ENCODE measurements at regions not wholly inside any gene's neighbourhood (a gene's known extent, or its start where the extent isn't known, plus 50 kb on each side); places are given as distances from the start of the nearest gene placed in this dataset.

GRCh38 chr9:84592918-84593317 is 76.6 kb upstream of the NTRK2 start:
- no peak for DNase-seq

GRCh38 chr9:84593352-84593751 is 76.2 kb upstream of the NTRK2 start:
- DNase-seq, result no peak

GRCh38 chr9:84597131-84597530 is 72.4 kb upstream of the NTRK2 start:
- DNase-seq, result no peak

GRCh38 chr9:84598921-84599636 is 70.5 kb upstream of the NTRK2 start:
- DNase-seq, result no peak

GRCh38 chr9:84600739-84601138 is 68.8 kb upstream of the NTRK2 start:
- no peak for DNase-seq

GRCh38 chr9:84604223-84604622 is 65.3 kb upstream of the NTRK2 start:
- DNase-seq, result no peak

- no peak for DNase-seq
These were observed 59.8 kb upstream of the NTRK2 start for GRCh38 chr9:84609779-84610178.

- no peak for DNase-seq
These were observed 56.1 kb upstream of the NTRK2 start for GRCh38 chr9:84613431-84613830.

- no peak for DNase-seq
These were observed 54.0 kb upstream of the NTRK2 start for GRCh38 chr9:84615544-84615943.

GRCh38 chr9:84617411-84618029 is 52.0 kb upstream of the NTRK2 start:
- no peak for DNase-seq

Measured in KG1 (cell line).